GM21786 (cell line): ENCODE measurements at regions not wholly inside any gene's neighbourhood (a gene's known extent, or its start where the extent isn't known, plus 50 kb on each side); places are given as distances from the start of the nearest gene placed in this dataset.

ENCODE experiments used
- ATAC-seq: cut with Tn5 transposase; IDR thresholded peaks from one replicate; pipeline ENCODE4 v1.9.1; 2021; ENCODE audit not compliant: unreplicated experiment

- ATAC-seq, result no peak
Observed at GRCh38 chr20:39676241-39676640, 714.1 kb downstream of the DHX35 start.

GRCh38 chr20:39674842-39675241 lies 712.7 kb downstream of the DHX35 start:
- ATAC-seq, result no peak

GRCh38 chr20:39670988-39671387 lies 708.8 kb downstream of the DHX35 start:
- no peak for ATAC-seq

GRCh38 chr20:39669659-39670058 lies 707.5 kb downstream of the DHX35 start:
- ATAC-seq, result no peak

GRCh38 chr20:39668038-39668437 lies 705.9 kb downstream of the DHX35 start:
- ATAC-seq, result no peak

- no peak for ATAC-seq
Observed at GRCh38 chr20:39661833-39662232, 699.7 kb downstream of the DHX35 start.

GRCh38 chr20:39660965-39661364 lies 698.8 kb downstream of the DHX35 start:
- no peak for ATAC-seq

GRCh38 chr20:39660226-39660625 lies 698.1 kb downstream of the DHX35 start:
- ATAC-seq, result no peak

- ATAC-seq, result no peak
Observed at GRCh38 chr20:39658662-39659409, 696.7 kb downstream of the DHX35 start.

GRCh38 chr20:39654171-39654570 lies 692.0 kb downstream of the DHX35 start:
- ATAC-seq, result no peak

- ATAC-seq, result no peak
Observed at GRCh38 chr20:39651645-39652325, 689.6 kb downstream of the DHX35 start.

- ATAC-seq, result no peak
Observed at GRCh38 chr20:39646874-39647413, 684.8 kb downstream of the DHX35 start.

- no peak for ATAC-seq
Observed at GRCh38 chr20:39645131-39645530, 683.0 kb downstream of the DHX35 start.

GRCh38 chr20:39643292-39643691 lies 681.1 kb downstream of the DHX35 start:
- ATAC-seq, result no peak

GRCh38 chr20:39641423-39641822 lies 679.3 kb downstream of the DHX35 start:
- no peak for ATAC-seq

GRCh38 chr20:39640147-39640546 lies 678.0 kb downstream of the DHX35 start:
- ATAC-seq, result no peak

GRCh38 chr20:39638731-39639130 lies 676.6 kb downstream of the DHX35 start:
- ATAC-seq, result no peak

GRCh38 chr20:39633689-39634088 lies 671.5 kb downstream of the DHX35 start:
- ATAC-seq, result no peak

- ATAC-seq, result no peak
Observed at GRCh38 chr20:39632757-39633156, 670.6 kb downstream of the DHX35 start.

GRCh38 chr20:39632176-39632575 lies 670.0 kb downstream of the DHX35 start:
- ATAC-seq, result no peak

- no peak for ATAC-seq
Observed at GRCh38 chr20:39631557-39631956, 669.4 kb downstream of the DHX35 start.

GRCh38 chr20:39630215-39630908 lies 668.2 kb downstream of the DHX35 start:
- no peak for ATAC-seq
